Globus pallidus (tissue), 1 donor: ENCODE measurements at regions not wholly inside any gene's neighbourhood (a gene's known extent, or its start where the extent isn't known, plus 50 kb on each side); places are given as distances from the start of the nearest gene placed in this dataset.

Experiments used
- DNase-seq: peaks from one replicate; pipeline ENCODE4 v3.0.0-alpha.2; 2015; ENCODE audit warnings: low spot score

- no peak for DNase-seq
Measured at GRCh38 chr9:93730217-93730616, 153.8 kb downstream of the PHF2 start.
